ENCODE measurements at regions not wholly inside any gene's neighbourhood (a gene's known extent, or its start where the extent isn't known, plus 50 kb on each side); places are given as distances from the start of the nearest gene placed in this dataset.

DNA sequence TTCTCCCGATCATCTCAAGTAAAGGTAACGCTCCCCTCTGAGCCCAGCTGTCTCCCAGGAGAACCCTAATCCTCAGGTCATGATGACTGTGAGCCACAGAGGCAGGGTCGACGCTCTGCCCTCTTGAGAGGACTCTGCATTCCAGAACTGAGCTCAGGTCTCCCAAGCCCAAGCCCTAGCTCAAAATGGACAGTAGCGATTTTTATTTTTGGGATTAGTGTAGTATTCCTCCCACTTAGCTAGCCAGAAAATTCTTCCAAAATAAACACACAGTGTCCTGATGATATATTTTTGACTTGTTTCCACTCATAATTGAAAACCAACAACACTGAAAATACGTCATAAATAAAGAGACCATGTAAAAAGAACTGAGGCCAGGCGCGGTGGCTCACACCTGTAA is 462.0 kb upstream of the MGMT start:
- no peak for TF ChIP-seq EZH2 (IDR thresholded peaks at IDR 0.05; ENCODE audit: borderline replicate concordance)
- TF ChIP-seq EZH2phosphoT487 (IDR thresholded peaks at IDR 0.05; ENCODE audit: low read depth, severe bottlenecking, unreplicated experiment): no peak
- TF ChIP-seq, protein P1, sequence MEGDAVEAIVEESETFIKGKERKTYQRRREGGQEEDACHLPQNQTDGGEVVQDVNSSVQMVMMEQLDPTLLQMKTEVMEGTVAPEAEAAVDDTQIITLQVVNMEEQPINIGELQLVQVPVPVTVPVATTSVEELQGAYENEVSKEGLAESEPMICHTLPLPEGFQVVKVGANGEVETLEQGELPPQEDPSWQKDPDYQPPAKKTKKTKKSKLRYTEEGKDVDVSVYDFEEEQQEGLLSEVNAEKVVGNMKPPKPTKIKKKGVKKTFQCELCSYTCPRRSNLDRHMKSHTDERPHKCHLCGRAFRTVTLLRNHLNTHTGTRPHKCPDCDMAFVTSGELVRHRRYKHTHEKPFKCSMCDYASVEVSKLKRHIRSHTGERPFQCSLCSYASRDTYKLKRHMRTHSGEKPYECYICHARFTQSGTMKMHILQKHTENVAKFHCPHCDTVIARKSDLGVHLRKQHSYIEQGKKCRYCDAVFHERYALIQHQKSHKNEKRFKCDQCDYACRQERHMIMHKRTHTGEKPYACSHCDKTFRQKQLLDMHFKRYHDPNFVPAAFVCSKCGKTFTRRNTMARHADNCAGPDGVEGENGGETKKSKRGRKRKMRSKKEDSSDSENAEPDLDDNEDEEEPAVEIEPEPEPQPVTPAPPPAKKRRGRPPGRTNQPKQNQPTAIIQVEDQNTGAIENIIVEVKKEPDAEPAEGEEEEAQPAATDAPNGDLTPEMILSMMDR (IDR thresholded peaks at IDR 0.05; ENCODE audit: poor library complexity): no peak
- H3K9me2 ChIP-seq (replicated peaks; ENCODE audit: insufficient read depth): no peaks in the 10 kb centered on the region
- H3K4me3 ChIP-seq: no peak overlapping the region
- H3K4me2 ChIP-seq: no peak overlapping the region
- no peaks in the 10 kb centered on the region for H4K20me1 ChIP-seq (ENCODE audit: insufficient read depth, poor library complexity, severe bottlenecking)
- no peaks in the 10 kb centered on the region for H3K27me3 ChIP-seq
- no peaks in the 10 kb centered on the region for H3K79me2 ChIP-seq
- H3K4me1 ChIP-seq (ENCODE audit: insufficient read depth): no peaks in the 10 kb centered on the region
- WGBS (ENCODE audit: low lambda C conversion rate, missing lambda C conversion rate): 94% methylated on average over 8 of the region's 8 CpGs
- no peak overlapping the region for H2AFZ ChIP-seq
- DNase-seq (ENCODE audit: low spot score): no peak
- no peak overlapping the region for H3K27ac ChIP-seq
- no peaks in the 10 kb centered on the region for H3K9me3 ChIP-seq (ENCODE audit: low read depth)
- no peaks in the 10 kb centered on the region for H3K36me3 ChIP-seq (replicated peaks; ENCODE audit: insufficient read depth, low read depth)

DNA sequence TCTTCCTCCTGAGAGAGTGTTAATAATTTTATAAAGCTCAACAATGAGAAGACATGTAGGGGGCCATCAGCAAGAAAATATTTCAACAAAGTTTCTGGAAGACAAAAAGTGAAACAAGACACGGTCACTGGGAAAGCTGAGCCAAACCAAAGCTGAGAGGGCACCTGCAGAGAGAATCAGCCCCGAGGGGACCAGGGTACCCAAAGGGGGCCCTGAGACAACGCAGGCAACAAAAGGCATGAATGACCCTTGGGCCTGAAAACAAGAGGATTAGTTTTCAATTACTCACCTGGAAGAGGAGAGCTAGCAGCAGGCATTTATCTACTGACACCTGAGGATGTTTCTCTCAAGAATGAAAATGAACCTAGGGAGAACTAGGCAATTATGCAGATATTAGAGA is 461.2 kb upstream of the MGMT start:
- WGBS (ENCODE audit: low lambda C conversion rate, missing lambda C conversion rate): 36% methylated on average over 3 of the region's 3 CpGs

DNA sequence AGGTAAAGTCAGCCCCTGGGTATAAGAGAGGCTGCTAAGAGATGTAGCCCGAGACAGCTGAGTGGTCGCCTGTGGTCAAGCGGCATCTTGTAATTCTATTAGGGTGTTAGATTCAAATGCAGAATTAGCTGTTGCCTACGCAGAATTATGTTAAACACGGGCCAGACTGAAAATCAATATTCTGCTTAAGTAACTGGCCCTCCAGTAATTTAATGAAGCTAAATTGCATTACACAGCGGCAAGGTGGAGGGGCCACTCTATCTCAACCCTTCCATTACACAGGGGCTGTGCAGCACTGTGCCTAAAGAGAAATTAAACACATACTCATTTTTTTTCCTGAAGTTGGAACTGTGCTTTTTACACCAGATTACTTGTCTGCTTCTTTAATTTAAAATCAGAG is 448.5 kb upstream of the MGMT start:
- Histone ChIP-seq H3K4me2 (no peak overlapping the region), H2AFZ (no peak overlapping the region), H3K4me3 (no peak overlapping the region), H3K9me2 (replicated peaks; ENCODE audit: insufficient read depth) (no peaks in the 10 kb centered on the region), H3K9me3 (ENCODE audit: low read depth) (no peaks in the 10 kb centered on the region), H3K27ac (no peak overlapping the region), H3K4me1 (ENCODE audit: insufficient read depth) (peaks cover 9% of the 10 kb centered on the region), H3K79me2 (no peaks in the 10 kb centered on the region), H3K27me3 (peaks cover 9% of the 10 kb centered on the region), H3K36me3 (replicated peaks; ENCODE audit: insufficient read depth, low read depth) (no peaks in the 10 kb centered on the region), H4K20me1 (ENCODE audit: insufficient read depth, poor library complexity, severe bottlenecking) (no peaks in the 10 kb centered on the region)
- no peak for DNase-seq (ENCODE audit: low spot score)
- TF ChIP-seq, protein P1 (IDR thresholded peaks at IDR 0.05; ENCODE audit: poor library complexity): no peak
- TF ChIP-seq EZH2 (IDR thresholded peaks at IDR 0.05; ENCODE audit: borderline replicate concordance) (no peak), EZH2phosphoT487 (IDR thresholded peaks at IDR 0.05; ENCODE audit: low read depth, severe bottlenecking, unreplicated experiment) (no peak)
- WGBS (ENCODE audit: low lambda C conversion rate, missing lambda C conversion rate): 88% methylated on average over 6 of the region's 6 CpGs

More for the DNA sequence above, 461.2 kb upstream of the MGMT start:
- Histone ChIP-seq H4K20me1 (ENCODE audit: insufficient read depth, poor library complexity, severe bottlenecking) (no peaks in the 10 kb centered on the region), H3K4me3 (no peak overlapping the region), H3K9me3 (ENCODE audit: low read depth) (no peaks in the 10 kb centered on the region), H3K79me2 (no peaks in the 10 kb centered on the region), H2AFZ (no peak overlapping the region), H3K9me2 (replicated peaks; ENCODE audit: insufficient read depth) (no peaks in the 10 kb centered on the region), H3K27me3 (no peaks in the 10 kb centered on the region), H3K36me3 (replicated peaks; ENCODE audit: insufficient read depth, low read depth) (no peaks in the 10 kb centered on the region), H3K27ac (no peak overlapping the region), H3K4me2 (no peak overlapping the region), H3K4me1 (ENCODE audit: insufficient read depth) (no peaks in the 10 kb centered on the region)
- TF ChIP-seq EZH2 (IDR thresholded peaks at IDR 0.05; ENCODE audit: borderline replicate concordance): no peak
- no peak for DNase-seq (ENCODE audit: low spot score)

DNA sequence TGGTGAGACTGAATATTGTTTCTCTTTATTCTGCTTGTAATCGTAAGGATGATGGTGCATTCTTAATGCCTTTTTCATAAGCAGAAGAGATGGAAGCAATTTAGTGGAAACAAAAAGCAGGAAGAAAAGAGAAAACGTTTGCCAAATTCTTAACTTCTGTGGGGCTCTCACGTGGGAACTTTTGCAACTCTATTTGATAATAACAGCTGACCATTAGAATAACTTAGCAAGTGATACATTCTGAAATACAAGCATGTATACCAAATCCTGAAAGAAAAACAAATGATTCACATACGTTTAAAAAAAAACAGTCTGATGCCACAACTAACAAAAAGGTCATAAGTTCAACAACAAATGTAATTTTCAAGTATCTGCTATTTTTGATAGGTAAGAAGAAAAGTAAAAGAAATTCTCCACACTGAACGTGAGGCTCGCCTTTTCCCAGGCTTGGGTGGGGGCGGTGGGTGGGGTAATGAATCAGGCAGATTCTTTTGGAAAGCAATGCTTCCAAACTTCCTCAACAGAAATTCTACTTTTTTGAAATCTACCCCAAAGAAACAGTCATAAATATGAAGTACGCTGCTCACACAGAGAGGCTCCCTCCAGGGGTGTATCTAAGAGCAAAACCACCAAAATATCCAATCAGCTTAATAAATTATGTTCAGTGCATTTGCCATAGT is 446.2 kb upstream of the MGMT start:
- no peak overlapping the region for H3K4me2 ChIP-seq
- no peaks in the 10 kb centered on the region for H3K79me2 ChIP-seq
- TF ChIP-seq EZH2 (IDR thresholded peaks at IDR 0.05; ENCODE audit: borderline replicate concordance): no peak
- no peak for TF ChIP-seq EZH2phosphoT487 (IDR thresholded peaks at IDR 0.05; ENCODE audit: low read depth, severe bottlenecking, unreplicated experiment)
- TF ChIP-seq, protein P1 (IDR thresholded peaks at IDR 0.05; ENCODE audit: poor library complexity): no peak
- H3K27ac ChIP-seq: peak overlapping the region; percentile 8
- 76% methylated on average over 8 of the region's 8 CpGs for WGBS (ENCODE audit: low lambda C conversion rate, missing lambda C conversion rate)
- H3K9me2 ChIP-seq (replicated peaks; ENCODE audit: insufficient read depth): no peaks in the 10 kb centered on the region
- no peaks in the 10 kb centered on the region for H4K20me1 ChIP-seq (ENCODE audit: insufficient read depth, poor library complexity, severe bottlenecking)
- H3K27me3 ChIP-seq: peaks cover 9% of the 10 kb centered on the region
- H3K9me3 ChIP-seq (ENCODE audit: low read depth): no peaks in the 10 kb centered on the region
- no peak overlapping the region for H3K4me3 ChIP-seq
- no peaks in the 10 kb centered on the region for H3K36me3 ChIP-seq (replicated peaks; ENCODE audit: insufficient read depth, low read depth)
- no peak for DNase-seq (ENCODE audit: low spot score)
- H2AFZ ChIP-seq: no peak overlapping the region
- peaks cover 9% of the 10 kb centered on the region for H3K4me1 ChIP-seq (ENCODE audit: insufficient read depth)
